H54 (cell line): ENCODE measurements at regions not wholly inside any gene's neighbourhood (a gene's known extent, or its start where the extent isn't known, plus 50 kb on each side); places are given as distances from the start of the nearest gene placed in this dataset.
"Not testable (repeated sequence)": the region's sequence is repeated elsewhere in the genome, so short reads cannot be mapped to it uniquely, and the experiment has no call there.

ENCODE experiments used
- DNase-seq: peaks from one replicate; pipeline ENCODE4 v3.0.0; 2011; ENCODE audit warnings: low spot score, mixed read lengths; ENCODE audit not compliant: insufficient read length
- FAIRE-seq: peaks from 3 replicates; lab custom pipeline; 2011; peaks lifted over from hg19 to GRCh38; lab: Jason Lieb, UNC
- POLR2A ChIP-seq: IDR thresholded peaks from 2 replicates; pipeline ENCODE4 v1.6.1; 2011; ENCODE audit warnings: low read depth, mild to moderate bottlenecking, low read length

- DNase-seq = no peak
- no peak for FAIRE-seq
- TF ChIP-seq POLR2A = no peak
These were observed 96.6 kb upstream of the LRPAP1 start for GRCh38 chr4:3628868-3629175.

GRCh38 chr4:3627967-3628867 lies 96.0 kb upstream of the LRPAP1 start:
- not testable (repeated sequence) for DNase-seq, FAIRE-seq

- not testable (repeated sequence) for DNase-seq
These were observed 95.2 kb upstream of the LRPAP1 start for GRCh38 chr4:3627456-3627855.

DNA sequence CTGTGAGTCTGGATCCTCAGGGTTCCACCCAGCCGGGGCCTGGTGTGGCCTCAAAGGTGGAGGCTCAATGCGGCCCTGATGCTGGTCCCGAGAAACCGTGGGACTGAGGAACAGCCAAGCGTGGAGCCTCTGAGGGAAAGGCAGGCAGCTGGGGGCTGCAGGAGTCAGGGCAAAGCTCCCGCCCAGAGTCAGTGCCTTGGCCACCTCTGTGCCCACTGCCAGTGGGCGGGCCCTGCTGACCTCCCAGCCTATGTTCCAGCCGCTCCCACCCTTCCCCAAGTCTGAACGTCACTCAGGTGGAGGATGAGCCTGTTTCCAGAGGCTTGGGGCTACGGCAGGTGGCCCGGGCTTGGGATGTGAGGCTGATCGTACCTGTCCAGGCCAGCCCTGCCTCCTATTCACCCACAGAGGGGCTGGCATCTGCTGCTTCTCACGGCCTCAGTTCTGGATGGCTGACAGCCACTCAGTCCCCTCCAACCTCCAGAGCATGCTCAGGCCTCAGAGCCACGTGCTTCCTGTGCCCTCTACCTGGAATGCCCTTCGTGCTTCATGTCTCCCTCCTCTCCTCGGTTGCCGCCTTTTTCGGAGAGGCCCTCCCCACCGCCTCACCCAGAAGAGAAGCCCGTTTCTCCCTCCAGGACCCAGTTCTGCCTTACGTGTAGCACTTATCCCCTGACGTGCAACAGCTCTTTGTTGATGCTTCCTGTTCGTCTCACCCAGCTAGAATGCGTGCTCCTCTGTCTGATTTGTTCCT lies 94.1 kb upstream of the LRPAP1 start:
- DNase-seq, FAIRE-seq: not testable (repeated sequence)

More at GRCh38 chr4:3627456-3627855, 95.2 kb upstream of the LRPAP1 start:
- FAIRE-seq = not testable (repeated sequence)

- DNase-seq, FAIRE-seq: not testable (repeated sequence)
These were observed 93.2 kb upstream of the LRPAP1 start for GRCh38 chr4:3625286-3625875.

- DNase-seq, FAIRE-seq: not testable (repeated sequence)
These were observed 91.6 kb upstream of the LRPAP1 start for GRCh38 chr4:3623809-3624329.

DNA sequence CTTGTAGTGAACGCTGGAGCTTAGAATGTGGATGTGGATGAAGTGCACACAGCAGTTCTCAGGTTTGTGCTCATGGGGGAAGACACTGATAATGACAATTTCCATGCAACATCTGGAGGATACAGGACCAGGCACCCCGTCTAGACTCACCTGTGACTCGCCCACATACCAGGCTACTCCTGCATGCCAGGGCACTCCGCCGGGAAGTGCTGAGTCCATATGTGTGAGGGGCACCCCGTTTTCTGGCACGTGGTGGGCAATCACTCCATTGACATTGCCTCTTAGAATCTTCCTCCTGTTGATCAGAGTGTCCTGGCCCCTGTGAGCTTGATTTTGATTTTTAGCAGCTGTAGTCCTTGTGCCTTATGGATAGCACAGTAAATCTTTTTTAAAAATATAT lies 90.9 kb upstream of the LRPAP1 start:
- DNase-seq (no peak), FAIRE-seq (no peak)
- no peak for TF ChIP-seq POLR2A

DNA sequence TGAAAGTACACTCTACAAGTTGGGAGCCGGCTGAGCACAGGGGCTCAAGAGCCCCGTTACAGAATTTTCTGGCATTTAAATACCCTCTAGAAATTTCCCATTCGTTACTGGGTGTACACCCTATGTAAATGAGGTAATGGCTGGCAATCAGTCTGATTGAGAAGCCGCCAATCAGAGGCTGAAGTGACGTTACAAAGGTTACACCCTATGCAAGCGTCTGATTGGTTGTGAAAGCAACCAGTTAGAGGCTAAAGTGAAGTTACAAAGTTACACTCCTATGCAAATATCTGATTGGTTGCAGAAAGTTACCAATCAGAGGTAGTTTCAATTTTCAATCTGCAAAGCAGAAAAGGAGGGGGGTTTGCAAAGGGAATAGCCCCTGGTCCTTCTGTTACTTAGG lies 88.1 kb upstream of the LRPAP1 start:
- DNase-seq, FAIRE-seq: not testable (repeated sequence)

DNA sequence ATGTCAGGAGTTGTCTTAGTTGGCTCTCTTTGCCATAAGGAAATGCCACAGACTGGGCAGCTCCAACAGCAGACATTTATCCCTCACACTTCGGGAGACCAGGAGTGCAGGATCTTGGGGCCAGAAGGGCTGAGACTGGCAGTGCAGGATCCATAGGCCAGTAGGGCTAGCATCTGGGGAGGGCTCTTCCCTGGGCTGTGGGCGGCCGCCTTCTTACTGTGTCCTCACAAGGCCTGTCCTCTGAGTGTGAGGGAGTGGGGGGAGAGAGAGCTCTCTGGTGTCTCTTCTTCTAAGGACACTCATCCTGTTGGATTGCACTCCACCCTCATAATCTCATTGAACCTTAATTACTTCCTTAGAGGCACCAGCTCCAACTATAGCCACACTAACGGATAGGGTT lies 87.5 kb upstream of the LRPAP1 start:
- FAIRE-seq, DNase-seq: not testable (repeated sequence)

- not testable (repeated sequence) for FAIRE-seq
These were observed 86.1 kb upstream of the LRPAP1 start for GRCh38 chr4:3618341-3618740.

DNA sequence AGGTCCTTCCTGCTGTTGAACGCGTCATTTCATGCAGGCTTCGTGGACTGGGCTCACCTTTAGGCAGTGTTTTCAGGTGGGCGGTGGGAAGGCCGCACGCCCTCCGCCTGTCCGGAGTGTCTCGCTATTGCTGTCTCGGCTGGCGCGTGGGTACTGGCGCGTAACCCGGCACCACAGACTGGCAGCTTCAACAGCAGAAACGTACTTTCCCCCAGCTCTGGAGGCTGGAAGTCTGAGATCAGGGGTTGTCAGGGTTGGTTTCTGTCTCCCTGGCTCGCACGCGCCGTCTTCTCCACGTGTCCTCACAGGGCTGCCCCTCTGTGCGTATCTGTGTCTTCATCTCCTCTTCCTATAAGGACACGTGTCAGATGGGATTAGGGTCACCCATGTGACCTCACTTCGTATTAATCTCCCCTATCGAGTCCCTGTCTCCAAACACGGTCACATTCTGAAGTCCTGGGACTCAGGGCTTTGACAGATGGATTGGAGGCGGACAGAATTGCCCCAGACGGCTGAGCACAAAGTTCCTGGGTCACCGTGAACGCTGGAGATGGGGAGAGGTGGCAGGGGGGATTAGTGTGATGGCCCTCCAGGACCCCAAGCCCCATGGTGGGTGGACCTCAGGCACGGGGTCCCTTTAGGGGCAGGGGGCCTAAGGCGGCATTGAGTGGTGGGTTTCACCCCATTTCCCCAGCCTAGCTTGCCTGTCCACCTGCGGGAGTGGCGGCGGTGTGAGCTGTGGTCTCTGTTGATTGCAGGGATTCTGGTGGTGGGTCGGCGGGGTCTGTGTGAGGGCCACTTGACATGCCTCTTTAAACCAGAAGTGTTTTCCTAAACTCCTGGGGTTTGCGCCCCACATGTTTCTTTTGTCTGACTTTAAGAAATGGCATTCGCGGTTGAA lies 83.4 kb upstream of the LRPAP1 start:
- no peak for TF ChIP-seq POLR2A
- FAIRE-seq (no peak), DNase-seq (no peak)

More at GRCh38 chr4:3618341-3618740, 86.1 kb upstream of the LRPAP1 start:
- DNase-seq = not testable (repeated sequence)

GRCh38 chr4:3614731-3614980 lies 82.4 kb upstream of the LRPAP1 start:
- TF ChIP-seq POLR2A = no peak
- FAIRE-seq (no peak), DNase-seq (no peak)

- no peak for FAIRE-seq
These were observed 81.9 kb upstream of the LRPAP1 start for GRCh38 chr4:3613967-3614730.

More at GRCh38 chr4:3613967-3614730, 81.9 kb upstream of the LRPAP1 start:
- TF ChIP-seq POLR2A = no peak
- no peak for DNase-seq
